ENCODE measurements at regions not wholly inside any gene's neighbourhood (a gene's known extent, or its start where the extent isn't known, plus 50 kb on each side); places are given as distances from the start of the nearest gene placed in this dataset.

DNA sequence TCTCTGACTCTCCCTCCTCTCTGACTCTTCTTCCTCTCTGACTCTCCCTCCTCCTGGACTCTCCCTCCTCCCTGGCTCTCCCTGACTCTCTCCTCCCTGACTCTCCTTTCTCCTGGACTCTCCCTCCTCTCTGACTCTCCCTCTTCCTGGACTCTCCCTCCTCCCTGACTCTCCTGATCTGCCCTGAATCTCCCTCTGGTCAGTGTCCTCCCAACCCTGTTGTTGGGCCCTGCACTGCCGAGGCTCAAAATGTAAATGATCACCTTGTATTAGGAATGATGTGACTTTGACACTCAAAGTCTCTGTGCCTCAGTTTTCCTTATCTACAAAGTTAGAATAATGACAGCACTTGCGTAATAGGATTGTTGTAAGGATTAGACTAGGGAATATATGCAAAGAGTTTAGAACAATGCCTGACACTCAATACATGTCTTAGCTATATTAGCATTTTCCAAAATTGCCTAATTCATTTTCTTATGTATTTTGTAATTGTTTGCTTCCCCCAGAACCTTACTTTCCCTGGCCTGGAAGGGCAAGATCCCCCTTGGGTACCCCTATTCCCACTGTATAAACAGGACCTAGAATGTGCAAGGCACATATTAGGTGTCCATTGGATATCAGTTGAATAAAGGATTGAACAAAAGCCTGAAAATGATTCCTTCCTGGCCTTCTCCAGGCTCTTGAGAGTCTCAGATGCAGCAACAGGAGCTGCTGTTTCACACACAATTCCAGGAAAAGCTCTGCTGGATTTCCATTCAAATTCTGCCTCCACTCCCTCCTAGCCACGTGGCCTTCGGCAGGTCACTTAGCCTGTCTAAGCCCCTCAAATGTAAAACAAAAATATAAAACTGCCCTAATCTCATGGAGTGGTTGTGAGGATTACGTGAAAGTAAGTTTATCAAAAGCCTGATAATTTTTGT lies 170.1 kb downstream of the INHBB start:
- no peak for DNase-seq (ENCODE audit: low read depth)

GRCh38 chr2:120516679-120517314 lies 170.9 kb downstream of the INHBB start:
- DNase-seq (ENCODE audit: low read depth) = no peak

DNA sequence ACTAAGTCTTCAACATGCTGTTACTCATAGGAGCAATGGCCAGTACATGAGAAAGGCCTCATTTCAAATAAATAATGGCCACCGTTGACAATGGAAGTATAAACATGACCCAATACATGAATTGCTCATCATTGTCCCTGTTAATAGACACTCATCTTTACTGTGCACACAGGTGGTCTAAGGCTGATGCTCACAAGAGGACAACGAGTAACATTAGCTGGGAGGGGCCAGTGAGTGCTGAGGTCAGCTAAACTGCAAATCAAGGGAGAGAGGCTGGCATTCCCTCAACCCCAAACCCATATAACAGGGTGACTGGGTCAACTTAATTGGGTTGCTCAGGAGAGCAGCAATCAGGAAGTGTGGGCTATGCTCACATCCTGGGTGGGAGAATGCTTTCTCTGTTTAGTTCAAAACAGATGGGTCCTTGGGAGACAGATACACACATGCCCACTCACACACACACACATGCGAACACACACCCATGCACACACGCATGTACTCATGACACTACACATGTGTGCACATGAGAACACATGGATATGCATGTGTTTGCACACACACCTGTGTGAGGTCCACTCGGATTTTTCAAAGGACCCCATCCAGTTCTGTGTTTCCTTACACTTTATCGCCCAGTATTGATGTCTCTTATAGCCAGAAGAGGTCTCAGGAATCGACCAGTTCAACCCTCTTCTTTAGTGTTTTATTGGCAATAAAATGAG lies 172.0 kb downstream of the INHBB start:
- no peak for DNase-seq (ENCODE audit: low read depth)

DNA sequence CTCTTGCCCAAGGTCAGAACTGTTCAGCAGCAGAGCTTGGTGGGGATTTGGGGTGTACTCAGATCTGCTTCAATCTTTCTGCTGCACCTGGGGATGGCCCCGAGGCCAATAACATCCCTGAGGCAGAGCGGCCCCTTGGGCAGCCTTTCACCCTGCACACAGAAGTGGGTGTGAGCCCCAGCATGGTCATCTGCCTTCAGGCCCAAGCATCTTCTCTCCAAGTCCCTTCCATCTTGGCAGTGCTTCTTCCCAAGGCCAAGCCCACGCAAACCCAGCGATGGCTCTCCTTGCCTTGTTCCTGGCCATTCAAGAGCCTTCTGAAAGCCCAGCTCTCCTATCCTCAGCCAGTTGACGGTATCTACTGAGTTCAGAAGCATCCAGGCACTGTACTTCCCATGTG lies 172.9 kb downstream of the INHBB start:
- no peak for DNase-seq (ENCODE audit: low read depth)

GRCh38 chr2:120519469-120519868 lies 173.5 kb downstream of the INHBB start:
- DNase-seq (ENCODE audit: low read depth) = no peak

- no peak for DNase-seq (ENCODE audit: low read depth)
These were observed 174.5 kb downstream of the INHBB start for GRCh38 chr2:120520454-120520853.

DNA sequence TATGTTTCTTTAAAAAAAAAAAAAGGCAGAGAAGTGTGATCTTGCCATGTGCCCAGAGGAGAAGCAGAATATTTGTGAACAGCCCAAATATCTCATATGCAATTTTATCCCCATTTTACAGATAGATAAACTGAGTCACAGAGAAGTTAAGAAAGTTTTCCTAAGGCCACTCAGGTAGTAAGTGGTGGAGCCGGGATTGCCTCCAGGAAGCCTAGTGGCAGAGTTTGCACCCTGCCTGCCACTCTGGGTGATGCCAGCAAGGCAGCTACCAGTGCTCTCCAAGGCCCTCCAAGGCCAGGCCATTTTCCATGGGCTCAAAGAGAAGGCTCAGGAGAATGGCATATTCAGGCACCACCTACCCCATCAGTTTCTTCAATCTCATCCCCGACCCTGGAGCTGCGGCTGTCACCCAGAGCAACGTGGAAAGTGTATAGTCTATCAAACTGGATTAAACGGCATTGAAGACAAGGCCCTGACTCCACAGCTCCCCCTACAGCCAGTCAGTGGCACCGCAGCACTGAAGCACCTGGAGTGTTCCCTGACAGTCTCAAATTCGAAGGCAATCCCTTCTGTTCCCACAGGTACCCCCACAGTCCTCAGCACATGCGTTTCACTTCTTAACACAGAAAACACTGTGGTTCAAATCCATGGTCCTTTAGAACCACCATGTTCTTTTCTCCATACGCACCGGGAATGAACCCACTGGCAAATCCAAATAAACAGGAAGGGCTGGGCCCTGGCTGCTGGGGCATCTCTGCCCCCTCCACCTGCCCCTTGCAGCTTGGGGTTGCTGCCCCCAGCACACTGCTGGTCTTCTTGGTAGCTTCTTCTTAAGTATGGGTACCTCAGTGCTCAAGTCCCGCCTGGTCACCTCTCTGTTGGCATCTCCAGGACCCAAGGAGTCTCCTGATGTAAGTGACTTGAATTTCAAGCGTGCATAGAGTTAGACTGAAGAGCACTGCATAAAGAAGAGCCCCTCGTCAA lies 175.3 kb downstream of the INHBB start:
- no peak for DNase-seq (ENCODE audit: low read depth)

DNA sequence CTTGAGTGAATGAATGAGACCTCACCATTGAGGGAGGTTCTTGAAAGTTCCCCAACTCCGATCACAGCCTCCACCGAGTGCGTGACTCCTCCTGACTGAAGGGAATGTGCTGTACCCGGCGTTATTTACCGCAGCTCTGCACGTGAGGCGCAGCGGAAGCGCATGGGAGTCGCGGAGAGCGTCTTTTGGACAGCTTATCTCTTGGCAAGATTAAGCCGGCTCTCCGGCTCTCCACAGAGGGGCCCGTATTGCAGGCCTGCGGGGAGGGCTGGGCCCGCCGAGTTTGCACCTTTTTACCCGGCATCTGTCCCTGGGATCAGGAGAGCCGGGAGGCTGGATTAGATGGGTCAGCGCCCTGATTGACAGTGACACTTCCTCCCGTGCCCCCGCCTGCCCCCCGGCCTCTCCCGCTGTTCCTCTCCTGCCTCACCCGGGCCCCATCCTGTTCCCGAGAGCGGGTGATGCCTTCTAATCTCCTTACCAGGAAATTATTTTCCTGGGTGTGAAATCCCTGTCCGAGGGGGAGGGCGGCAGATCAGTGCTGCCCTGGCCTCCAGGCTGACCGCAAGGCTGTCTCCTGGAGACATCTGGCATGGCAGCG lies 176.3 kb downstream of the INHBB start:
- DNase-seq (ENCODE audit: low read depth) = no peak

DNA sequence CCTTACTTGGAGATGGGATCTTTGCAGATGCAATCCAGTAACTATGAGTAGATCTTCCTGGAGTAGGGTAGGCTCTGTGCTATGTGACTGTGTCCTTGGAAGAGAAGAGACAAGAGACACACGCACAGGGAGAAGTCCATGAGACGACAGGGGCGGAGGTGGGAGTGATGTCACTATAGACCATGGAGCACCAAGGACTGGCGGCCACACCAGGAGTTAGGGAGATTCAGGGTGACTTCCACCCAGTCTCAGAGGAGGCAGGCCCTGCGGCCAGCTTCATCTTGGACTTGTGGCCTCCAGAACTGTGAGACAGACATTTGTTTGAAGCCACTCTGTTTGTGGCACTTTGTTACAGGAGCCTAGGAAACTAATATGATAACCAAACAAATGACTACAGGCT lies 177.8 kb downstream of the INHBB start:
- no peak for DNase-seq (ENCODE audit: low read depth)

- no peak for DNase-seq (ENCODE audit: low read depth)
These were observed 178.2 kb downstream of the INHBB start for GRCh38 chr2:120524174-120524573.

GRCh38 chr2:120525056-120526046 lies 179.4 kb downstream of the INHBB start:
- no peak for DNase-seq (ENCODE audit: low read depth)

- no peak for DNase-seq (ENCODE audit: low read depth)
These were observed 180.2 kb downstream of the INHBB start for GRCh38 chr2:120526047-120526562.

GRCh38 chr2:120526997-120527945 lies 181.3 kb downstream of the INHBB start:
- DNase-seq (ENCODE audit: low read depth) = no peak

DNA sequence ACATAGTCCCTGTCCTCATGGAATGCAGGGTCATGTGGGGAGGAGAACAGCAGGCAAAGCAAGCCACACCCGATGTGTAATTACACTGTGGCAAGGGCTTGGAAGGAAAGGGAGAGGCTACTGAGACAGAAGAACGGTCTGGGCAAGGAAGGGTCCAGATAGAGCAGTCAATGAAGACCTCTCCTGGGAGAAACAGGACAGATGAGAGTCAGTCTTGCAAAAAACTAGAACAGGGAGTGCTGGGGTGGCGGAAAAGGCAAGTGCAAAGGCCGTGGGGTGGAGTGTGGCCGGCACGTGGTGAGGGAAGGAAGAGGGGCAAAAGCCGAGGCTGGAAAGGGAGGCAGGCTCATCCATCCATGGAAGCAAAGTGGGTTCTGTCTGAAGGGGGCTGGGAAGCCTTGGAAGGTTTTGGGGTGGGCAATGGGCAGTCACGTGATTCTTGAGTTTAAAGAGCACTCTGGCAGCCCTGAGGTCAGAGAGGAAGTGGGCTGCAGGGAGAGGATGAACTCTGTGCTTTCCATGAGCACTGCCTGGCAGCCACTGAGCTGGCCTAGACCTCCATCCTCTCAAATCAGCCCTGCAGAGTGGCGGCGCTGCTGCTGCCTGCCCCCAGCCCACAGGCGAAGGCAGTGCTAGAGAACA lies 182.2 kb downstream of the INHBB start:
- DNase-seq (ENCODE audit: low read depth) = no peak

- DNase-seq (ENCODE audit: low read depth) = no peak
These were observed 182.7 kb downstream of the INHBB start for GRCh38 chr2:120528693-120529076.

DNA sequence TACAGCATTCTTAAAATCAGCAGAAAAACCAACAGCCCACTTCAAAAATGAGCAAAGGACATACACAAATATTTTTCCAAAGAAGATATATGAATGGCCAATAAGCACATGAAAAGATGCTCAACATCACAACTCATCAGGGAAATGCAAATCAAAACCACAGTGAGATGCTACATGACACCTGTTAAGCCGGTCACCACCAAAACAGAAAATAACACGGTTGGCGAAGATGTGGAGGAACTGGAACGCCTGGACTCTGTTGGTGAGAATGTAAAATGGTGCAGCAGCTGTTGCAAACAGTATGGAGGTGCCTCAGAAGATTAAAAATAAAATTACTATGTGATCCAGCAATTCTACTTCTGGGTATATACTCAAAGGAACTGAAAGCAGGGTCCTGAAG lies 184.8 kb downstream of the INHBB start:
- no peak for DNase-seq (ENCODE audit: low read depth)

- DNase-seq (ENCODE audit: low read depth) = no peak
These were observed 185.4 kb downstream of the INHBB start for GRCh38 chr2:120531365-120531764.

Data from stimulated activated CD8-positive, alpha-beta memory T cell treated with anti-CD3 and anti-CD28 coated beads, Interleukin-7, amount 100 ng/mL, for 24 hours (primary cell).